Right lobe of liver (tissue), 6 donors: ENCODE measurements at regions not wholly inside any gene's neighbourhood (a gene's known extent, or its start where the extent isn't known, plus 50 kb on each side); places are given as distances from the start of the nearest gene placed in this dataset.

ENCODE experiments used
- ATAC-seq, 4 donors: fragments of 200-7000 bp; cut with Tn5 transposase; one replicate each; pipeline ENCODE4 v1.9.1; 2020; ENCODE audit warnings: mild to moderate bottlenecking in 4 of 4, moderate library complexity in 4 of 4
- DNase-seq, 3 donors: peaks; one replicate each; pipeline ENCODE4 v3.0.0-alpha.2; 2020
- H3K27ac ChIP-seq, 3 donors: fragments of 200-600 bp; one replicate each; pipeline ENCODE4 v1.8.0; 2022
- H3K27me3 ChIP-seq, 2 donors: fragments of 200-600 bp; one replicate each; pipeline ENCODE4 v1.8.0; 2022
- H3K36me3 ChIP-seq, 4 donors: fragments of 200-600 bp; sonication (generic) in 1 of 4; one replicate each; pipeline versions ENCODE4 v1.5.1 to v1.8.0; 2017 to 2022; ENCODE audit warnings: control low read depth in 1 of 4
- H3K4me1 ChIP-seq, 4 donors: fragments of 200-600 bp; sonication (generic) in 1 of 4; one replicate each; pipeline versions ENCODE4 v1.5.1 to v1.8.0; 2017 to 2022; ENCODE audit warnings: control low read depth in 1 of 4
- H3K4me3 ChIP-seq, 3 donors: fragments of 200-600 bp; one replicate each; pipeline ENCODE4 v1.8.0; 2022
- H3K9me3 ChIP-seq, 4 donors: fragments of 200-600 bp; sonication (generic) in 1 of 4; one replicate each; pipeline versions ENCODE4 v1.5.1 to v1.8.0; 2017 to 2022; ENCODE audit warnings: control low read depth in 1 of 4
- POLR2A ChIP-seq: fragments of 450-650 bp; IDR thresholded peaks from one replicate; pipeline ENCODE4 v1.6.1; 2017; ENCODE audit warnings: antibody characterized with exemption, mild to moderate bottlenecking
- WGBS: methylation state at CpG from one replicate; pipeline ENCODE4 v1.1.6; 2018; ENCODE audit warnings: low coverage, low lambda C conversion rate; ENCODE audit not compliant: insufficient coverage; ENCODE audit errors: missing lambda C conversion rate; 5-methylcytosine and 5-hydroxymethylcytosine counted together
- intact Hi-C, 2 donors: fragments of 100-400 bp; cut with DNase I; formaldehyde crosslinking; loops; one replicate each; pipeline versions ENCODE4 v1.11.2 to v1.14.1; 2022
- TF ChIP-seq, protein P1 (sequence below), 4 donors: fragments of 200-600 bp in 3 of 4; fragments of 450-650 bp in 1 of 4; IDR thresholded peaks; one replicate each; pipeline versions ENCODE4 v1.5.1 to v1.8.0; 2016 to 2022; ENCODE audit warnings: antibody characterized with exemption in 4 of 4, mild to moderate bottlenecking in 2 of 4
- donor health status: DM: no; HTN: yes; CAD: no.
- donor health status: DM: no; HTN: no; CAD: no.
- donor health status: DM: no; HTN: no; CAD: no.
- donor health status: DM: no; HTN: yes; CAD: no.
- donor health status: DM: no; HTN: yes; CAD: no.

DNA sequence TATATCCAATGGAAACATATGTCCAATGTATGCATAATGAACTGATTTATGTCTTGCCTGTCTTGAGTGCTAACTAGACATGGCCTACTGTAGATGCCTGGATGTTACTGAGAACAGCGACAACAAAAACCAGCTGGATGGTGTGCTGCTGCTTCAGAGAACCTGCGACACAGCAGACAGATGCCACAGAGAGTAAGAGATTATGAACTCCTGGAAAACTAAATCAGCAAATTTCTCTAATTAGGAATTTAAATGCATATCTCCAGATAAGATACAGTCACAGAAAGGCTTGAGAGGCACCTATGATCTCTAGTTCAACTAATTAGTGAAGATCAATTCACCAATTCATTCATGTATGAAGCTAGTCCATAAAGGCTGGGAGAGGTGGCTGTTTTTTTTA is 1508.0 kb upstream of the TENM4 start:
- Histone ChIP-seq H3K27me3 (no peaks in the 10 kb centered on the region), H3K27ac (no peak overlapping the region), H3K4me1 (no peaks in the 10 kb centered on the region), H3K9me3 (no peaks in the 10 kb centered on the region), H3K4me3 (no peak overlapping the region), H3K36me3 (no peaks in the 10 kb centered on the region)
- intact Hi-C loops: no loop called here
- TF ChIP-seq, protein P1, sequence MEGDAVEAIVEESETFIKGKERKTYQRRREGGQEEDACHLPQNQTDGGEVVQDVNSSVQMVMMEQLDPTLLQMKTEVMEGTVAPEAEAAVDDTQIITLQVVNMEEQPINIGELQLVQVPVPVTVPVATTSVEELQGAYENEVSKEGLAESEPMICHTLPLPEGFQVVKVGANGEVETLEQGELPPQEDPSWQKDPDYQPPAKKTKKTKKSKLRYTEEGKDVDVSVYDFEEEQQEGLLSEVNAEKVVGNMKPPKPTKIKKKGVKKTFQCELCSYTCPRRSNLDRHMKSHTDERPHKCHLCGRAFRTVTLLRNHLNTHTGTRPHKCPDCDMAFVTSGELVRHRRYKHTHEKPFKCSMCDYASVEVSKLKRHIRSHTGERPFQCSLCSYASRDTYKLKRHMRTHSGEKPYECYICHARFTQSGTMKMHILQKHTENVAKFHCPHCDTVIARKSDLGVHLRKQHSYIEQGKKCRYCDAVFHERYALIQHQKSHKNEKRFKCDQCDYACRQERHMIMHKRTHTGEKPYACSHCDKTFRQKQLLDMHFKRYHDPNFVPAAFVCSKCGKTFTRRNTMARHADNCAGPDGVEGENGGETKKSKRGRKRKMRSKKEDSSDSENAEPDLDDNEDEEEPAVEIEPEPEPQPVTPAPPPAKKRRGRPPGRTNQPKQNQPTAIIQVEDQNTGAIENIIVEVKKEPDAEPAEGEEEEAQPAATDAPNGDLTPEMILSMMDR (IDR thresholded peaks at IDR 0.05): no peak
- TF ChIP-seq POLR2A: no peak
- no peak for DNase-seq
- 86% methylated on average over 2 of the region's 2 CpGs for WGBS
- no peak for ATAC-seq

DNA sequence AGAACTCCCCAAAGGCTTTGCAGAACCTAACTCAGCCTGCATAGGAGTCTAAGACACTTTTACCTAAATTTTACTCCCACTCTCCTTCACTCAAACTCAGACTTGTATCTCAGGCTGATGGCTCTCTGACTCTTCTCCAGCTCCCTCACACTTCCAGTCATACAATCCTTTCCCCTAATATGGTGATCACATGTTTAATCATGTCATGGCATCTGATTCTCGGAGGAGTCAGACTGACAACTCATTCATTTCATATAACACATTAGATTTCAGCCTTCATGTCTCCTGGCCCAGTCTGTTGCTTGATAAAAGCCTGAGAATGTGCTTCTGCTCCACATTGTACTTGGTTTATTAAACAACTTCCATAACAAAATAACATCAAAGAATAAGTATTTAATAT is 1503.9 kb upstream of the TENM4 start:
- Histone ChIP-seq H3K4me1 (no peaks in the 10 kb centered on the region), H3K36me3 (no peaks in the 10 kb centered on the region), H3K4me3 (no peak overlapping the region), H3K9me3 (no peaks in the 10 kb centered on the region), H3K27ac (no peak overlapping the region), H3K27me3 (no peaks in the 10 kb centered on the region)
- intact Hi-C loops: no loop called here
- 25% methylated on average over 1 of the region's 1 CpG for WGBS
- no peak for TF ChIP-seq POLR2A
- TF ChIP-seq, protein P1 (IDR thresholded peaks at IDR 0.05): no peak
- no peak for ATAC-seq
- DNase-seq: no peak

DNA sequence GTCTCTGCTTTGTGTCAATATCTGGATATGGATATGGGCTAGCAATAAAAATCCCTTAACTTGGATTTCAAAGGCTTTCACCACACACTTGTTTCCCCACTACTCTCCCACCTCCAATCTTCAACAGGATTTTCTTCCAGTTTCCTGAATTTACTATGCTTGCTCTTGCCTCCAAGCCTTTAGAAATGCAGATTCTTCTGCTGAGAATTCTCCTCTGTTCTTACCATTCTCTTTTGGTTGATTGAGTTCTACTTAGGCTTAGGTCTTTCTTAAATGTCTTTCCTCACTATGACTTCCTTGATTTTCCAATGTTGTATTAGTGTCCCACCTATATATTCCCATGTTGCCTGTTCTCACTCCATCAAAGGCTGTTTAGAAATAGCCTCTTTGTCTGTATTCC is 1502.4 kb upstream of the TENM4 start:
- Histone ChIP-seq H3K9me3 (no peaks in the 10 kb centered on the region), H3K27me3 (no peaks in the 10 kb centered on the region), H3K4me3 (no peak overlapping the region), H3K4me1 (no peaks in the 10 kb centered on the region), H3K27ac (no peak overlapping the region), H3K36me3 (no peaks in the 10 kb centered on the region)
- intact Hi-C loops: no loop called here
- ATAC-seq: no peak
- DNase-seq: no peak
- TF ChIP-seq, protein P1 (IDR thresholded peaks at IDR 0.05): no peak
- TF ChIP-seq POLR2A: no peak

DNA sequence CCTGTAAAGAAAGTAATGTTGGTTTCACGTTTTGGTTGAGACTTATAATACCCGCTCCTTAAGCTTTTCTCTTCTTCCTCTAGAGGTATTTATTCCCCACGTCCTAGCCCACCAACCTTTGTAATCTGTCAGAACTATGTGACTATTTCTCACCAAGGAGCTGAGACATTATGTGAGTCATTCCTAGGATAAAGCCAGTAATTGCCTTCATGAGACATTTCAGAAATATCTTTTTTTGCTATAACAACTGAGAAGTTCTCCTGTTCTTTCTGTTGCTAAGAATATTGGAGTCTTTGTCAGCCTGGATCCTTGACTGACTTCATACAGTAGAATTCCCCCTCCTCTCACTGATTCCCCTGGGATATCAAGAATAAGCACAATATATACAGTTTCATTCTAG is 1497.0 kb upstream of the TENM4 start:
- TF ChIP-seq POLR2A: no peak
- Histone ChIP-seq H3K27ac (no peak overlapping the region), H3K9me3 (no peaks in the 10 kb centered on the region), H3K4me1 (no peaks in the 10 kb centered on the region), H3K4me3 (no peak overlapping the region), H3K27me3 (no peaks in the 10 kb centered on the region), H3K36me3 (no peaks in the 10 kb centered on the region)
- 41% methylated on average over 3 of the region's 3 CpGs for WGBS
- DNase-seq (no peak), ATAC-seq (no peak)
- intact Hi-C loops: no loop called here

DNA sequence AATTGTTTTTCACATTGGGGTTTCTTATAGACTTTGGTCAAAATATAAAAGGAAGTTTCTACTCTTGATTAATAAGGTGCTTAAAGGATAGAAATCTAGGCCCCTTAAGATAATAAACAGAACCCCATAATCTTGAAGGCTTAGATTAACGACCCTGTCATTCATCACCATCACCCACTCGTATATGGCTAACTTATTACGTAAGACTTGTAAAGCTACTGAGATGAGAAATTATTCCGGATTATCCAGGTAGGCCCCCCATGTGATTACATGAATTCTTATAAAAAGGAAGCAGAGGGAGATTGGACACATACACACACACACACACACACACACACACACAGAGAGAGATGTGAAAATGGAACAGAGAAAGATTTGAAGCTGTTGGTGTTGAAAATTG is 1489.2 kb upstream of the TENM4 start:
- Histone ChIP-seq H3K27ac (no peak overlapping the region), H3K9me3 (no peaks in the 10 kb centered on the region), H3K4me1 (no peaks in the 10 kb centered on the region), H3K27me3 (no peaks in the 10 kb centered on the region), H3K36me3 (no peaks in the 10 kb centered on the region), H3K4me3 (no peak overlapping the region)
- WGBS: 48% methylated on average over 4 of the region's 4 CpGs
- DNase-seq: no peak
- intact Hi-C loops: no loop called here
- TF ChIP-seq, protein P1 (IDR thresholded peaks at IDR 0.05): no peak
- no peak for TF ChIP-seq POLR2A
- ATAC-seq: no peak
